K562 (cell line): ENCODE measurements at regions not wholly inside any gene's neighbourhood (a gene's known extent, or its start where the extent isn't known, plus 50 kb on each side); places are given as distances from the start of the nearest gene placed in this dataset.

Experiments
- ATAC-seq: fragments of 200-7000 bp; cut with Tn5 transposase; 3 replicates; pipeline ENCODE4 v1.9.1; 2020; ENCODE audit warnings: moderate library complexity
- BruUV-seq: library from RNA; stranded (reverse); fragments of 400-500 nt; replicated peaks from 2 replicates; lab custom pipeline; 2021; lab: Mats Ljungman, UMichigan
- CTCF ChIA-PET: fragments of 300-600 bp; formaldehyde crosslinking; extraction: SDS; loops from one replicate; lab custom pipeline; 2021; ENCODE audit warnings: low intra/inter-chr PET ratio; lab: Yijun Ruan, JAX
- POLR2A ChIA-PET: fragments of 300-600, 350-650 bp; sonication (Branson Sonifier 250); formaldehyde crosslinking; extraction: SDS; loops from one replicate; lab custom pipeline; 2021; ENCODE audit warnings: antibody characterized with exemption, inconsistent platforms; lab: Yijun Ruan, JAX
- DNase-seq, 4 experiments: peaks; one replicate each; pipeline versions ENCODE4 v3.0.0 to v3.0.0-alpha.2; 2011 to 2018; ENCODE audit warnings: low spot score in 3 of 4, mixed read lengths in 3 of 4; ENCODE audit errors: extremely low read depth in 1 of 4
- FAIRE-seq: peaks from 2 replicates; lab custom pipeline; 2011; peaks lifted over from hg19 to GRCh38; lab: Jason Lieb, UNC
- H2AFZ ChIP-seq: 2 replicates; pipeline ENCODE4 v1.6.0; 2011; ENCODE audit warnings: low read depth, low read length, control low read depth, inconsistent platforms
- H3K27ac ChIP-seq: fragments of 200-600 bp; 3 replicates; pipeline ENCODE4 v1.8.0; 2011; ENCODE audit warnings: low read depth, mild to moderate bottlenecking, control low read depth, inconsistent platforms, low read length, moderate library complexity, mixed read lengths; ENCODE audit errors: extremely low read depth
- H3K27me3 ChIP-seq, 2 experiments: fragments of 300-600 bp in 1 of 2; 2 replicates in 1 of 2; 3 replicates in 1 of 2; pipeline versions ENCODE4 v1.6.0 to v1.8.0; 2011; ENCODE audit warnings: inconsistent platforms in 2 of 2, low read length in 2 of 2, mild to moderate bottlenecking in 1 of 2, mixed read lengths in 1 of 2, moderate library complexity in 1 of 2; ENCODE audit not compliant: control insufficient read depth in 2 of 2, insufficient read depth in 2 of 2
- H3K36me3 ChIP-seq: fragments of 300-600 bp; 3 replicates; pipeline ENCODE4 v1.8.0; 2011; ENCODE audit warnings: mild to moderate bottlenecking, low read length, inconsistent platforms; ENCODE audit not compliant: control insufficient read depth, insufficient read depth
- H3K4me1 ChIP-seq, 2 experiments: fragments of 200-600 bp in 1 of 2; replicated peaks in 1 of 2; 2 replicates in 1 of 2; 3 replicates in 1 of 2; pipeline versions ENCODE4 v1.5.1 to v1.8.0; 2011; ENCODE audit warnings: inconsistent platforms in 2 of 2, low read length in 2 of 2, mild to moderate bottlenecking in 1 of 2, mixed read lengths in 1 of 2, moderate library complexity in 1 of 2; ENCODE audit not compliant: control insufficient read depth in 2 of 2, insufficient read depth in 2 of 2
- H3K4me2 ChIP-seq: 2 replicates; pipeline ENCODE4 v1.6.1; 2011; ENCODE audit warnings: low read length, control low read depth, inconsistent platforms, mixed read lengths; ENCODE audit not compliant: insufficient read depth
- H3K4me3 ChIP-seq: fragments of 200-600 bp; sonication (generic), shearing (Covaris generic); 2 replicates; pipeline ENCODE4 v1.5.1; 2016; ENCODE audit warnings: control low read depth, inconsistent platforms
- H3K79me2 ChIP-seq: fragments of 200-600 bp; 3 replicates; pipeline ENCODE4 v1.8.0; 2011; ENCODE audit warnings: low read length, inconsistent platforms; ENCODE audit not compliant: control insufficient read depth, insufficient read depth
- H3K9ac ChIP-seq, 2 experiments: 2 replicates each; pipeline versions ENCODE4 v1.6.0 to v1.6.1; 2011; ENCODE audit warnings: low read depth in 2 of 2, low read length in 2 of 2, control low read depth in 1 of 2, inconsistent platforms in 1 of 2, mild to moderate bottlenecking in 1 of 2, mixed read lengths in 1 of 2; ENCODE audit not compliant: insufficient read depth in 1 of 2
- H3K9me1 ChIP-seq: one replicate; pipeline ENCODE4 v1.6.0; 2011; ENCODE audit warnings: inconsistent platforms, mild to moderate bottlenecking, low read length, moderate library complexity; ENCODE audit not compliant: control insufficient read depth, insufficient read depth
- H3K9me3 ChIP-seq: replicated peaks from 2 replicates; pipeline ENCODE4 v1.5.1; 2011; ENCODE audit warnings: low read depth, low read length, inconsistent platforms; ENCODE audit not compliant: control insufficient read depth, insufficient read depth
- H4K20me1 ChIP-seq: replicated peaks from 2 replicates; pipeline ENCODE4 v1.6.1; 2011; ENCODE audit warnings: low read length, inconsistent platforms, mixed read lengths; ENCODE audit not compliant: control insufficient read depth, insufficient read depth
- CBX3 ChIP-seq, 2 experiments: IDR thresholded peaks; 1 replicate in 1 of 2; 2 replicates in 1 of 2; pipeline ENCODE4 v1.6.1; 2012; ENCODE audit warnings: inconsistent platforms in 2 of 2, low read length in 2 of 2, borderline replicate concordance in 1 of 2, control low read depth in 1 of 2
- FOXJ3 ChIP-seq: sonication (generic); formaldehyde crosslinking; IDR thresholded peaks from 2 replicates; pipeline ENCODE4 v1.4.0; 2020; ENCODE audit warnings: mild to moderate bottlenecking, missing genetic modification reagents
- KAT2B ChIP-seq: IDR thresholded peaks from one replicate; pipeline ENCODE4 v1.6.1; 2012; ENCODE audit warnings: low read depth, mild to moderate bottlenecking, control low read depth, inconsistent platforms, low read length, moderate library complexity
- MIER1 ChIP-seq: fragments of 450-650 bp; IDR thresholded peaks from 2 replicates; pipeline ENCODE4 v1.6.1; 2016; ENCODE audit warnings: antibody characterized with exemption, mild to moderate bottlenecking, low read depth
- TEAD4 ChIP-seq, 2 experiments: sonication (generic) in 1 of 2; formaldehyde crosslinking in 1 of 2; IDR thresholded peaks; 2 replicates each; pipeline versions ENCODE4 v1.6.1 to v1.8.0; 2012 to 2022; ENCODE audit warnings: borderline replicate concordance in 1 of 2, inconsistent platforms in 1 of 2, low read length in 1 of 2, mild to moderate bottlenecking in 1 of 2, missing genetic modification reagents in 1 of 2
- TRIM24 ChIP-seq, 2 experiments: fragments of 450-650 bp; IDR thresholded peaks; 2 replicates each; pipeline ENCODE4 v1.6.1; 2016
- TRIM28 ChIP-seq: fragments of 450-650 bp; IDR thresholded peaks from 2 replicates; pipeline ENCODE4 v1.6.1; 2017
- ZNF583 ChIP-seq: fragments of 250-450 bp; sonication (Bioruptor Pico); IDR thresholded peaks from 2 replicates; pipeline ENCODE4 v1.4.0; 2020
- WGBS: fragments of 100-300 bp; shearing (Covaris generic); methylation state at CpG from one replicate; pipeline ENCODE4 v1.1.6; 2016; ENCODE audit warnings: low coverage, mixed read lengths; ENCODE audit not compliant: insufficient coverage; ENCODE audit errors: missing lambda C conversion rate; 5-methylcytosine and 5-hydroxymethylcytosine counted together
- in situ Hi-C: fragments of 300-500 bp; cut with MboI; formaldehyde crosslinking; loops from 4 replicates; pipeline ENCODE4 v1.15.0; 2018; ENCODE audit warnings: inconsistent platforms, mixed read lengths
- intact Hi-C: fragments of 100-400 bp; cut with micrococcal nuclease; formaldehyde crosslinking; loops from 2 replicates; pipeline ENCODE4 v1.14.2; 2022
- TF ChIP-seq, protein P1 (sequence below): fragments of 450-650 bp; IDR thresholded peaks from 2 replicates; pipeline ENCODE4 v1.6.1; 2018; ENCODE audit warnings: mild to moderate bottlenecking, low read depth; ENCODE audit not compliant: partially characterized antibody
- TF ChIP-seq, protein P2 (sequence below): fragments of 250-450 bp; sonication (Bioruptor Pico); IDR thresholded peaks from 2 replicates; pipeline ENCODE4 v1.5.1; 2021; ENCODE audit warnings: mild to moderate bottlenecking
- TF ChIP-seq, protein P3 (sequence below), 2 experiments: fragments of 450-650 bp; conservative IDR thresholded peaks; 2 replicates each; pipeline ENCODE4 v1.6.1; 2017; ENCODE audit warnings: mild to moderate bottlenecking in 2 of 2, moderate library complexity in 2 of 2
- TF ChIP-seq, protein P4 (sequence below): fragments of 150-350 bp; IDR thresholded peaks from 2 replicates; pipeline ENCODE4 v1.6.1; 2014; ENCODE audit warnings: low read depth, mild to moderate bottlenecking, low read length, borderline replicate concordance

DNA sequence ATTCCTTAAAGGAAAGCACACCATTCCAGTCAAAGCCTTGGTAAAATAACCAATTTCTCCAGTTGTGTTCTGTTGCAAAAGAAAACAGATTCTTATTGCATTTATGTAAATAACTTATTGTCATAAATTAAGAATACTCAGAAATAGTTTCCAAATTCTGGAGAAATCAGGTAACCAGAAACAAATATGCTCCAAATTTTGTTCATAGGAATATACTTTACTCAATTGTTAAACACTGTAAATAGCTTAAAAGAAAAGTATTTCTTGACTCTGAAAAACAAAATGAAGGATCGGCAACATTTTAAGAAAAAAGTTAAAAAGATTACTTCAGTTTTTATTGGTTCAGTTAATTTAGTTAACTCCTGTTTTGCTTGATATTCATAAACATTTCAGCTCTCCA, 67.1 kb upstream of the PIK3CG start:
- DNase-seq = no peak
- Histone ChIP-seq H3K27ac (no peak overlapping the region), H3K4me1 (peaks cover 0 to 5% of the 10 kb centered on the region in 2 experiments; a peak in 1 of 5 replicates), H2AFZ (no peak overlapping the region), H3K9ac (no peak overlapping the region), H3K9me1 (no peaks in the 10 kb centered on the region), H3K4me2 (no peak overlapping the region), H3K27me3 (no peaks in the 10 kb centered on the region), H4K20me1 (no peaks in the 10 kb centered on the region), H3K9me3 (no peaks in the 10 kb centered on the region; the same call in 1 of the 2 replicates), H3K79me2 (no peaks in the 10 kb centered on the region), H3K36me3 (no peaks in the 10 kb centered on the region), H3K4me3 (no peak overlapping the region)
- 97% methylated on average over 1 of the region's 1 CpG for WGBS
- no TSS peak for BruUV-seq
- intact Hi-C loops (loop anchor here (10.0 kb wide), 2 partner anchors 697 to 1077 kb away; no protein-coding TSS in a partner anchor), in situ Hi-C loops (loop anchor here (10.0 kb wide), 1 partner anchor 147 kb away; no protein-coding TSS in a partner anchor)
- ChIA-PET POLR2A (interaction anchor here (0.9 to 1.3 kb wide), 3 partner anchors 23 to 371 kb away, joined by 3 read pairs; partner anchors contain the start of gene HBP1), CTCF (no interaction called here)
- no peak for ATAC-seq
- no peak for FAIRE-seq
- TF ChIP-seq, protein P1, sequence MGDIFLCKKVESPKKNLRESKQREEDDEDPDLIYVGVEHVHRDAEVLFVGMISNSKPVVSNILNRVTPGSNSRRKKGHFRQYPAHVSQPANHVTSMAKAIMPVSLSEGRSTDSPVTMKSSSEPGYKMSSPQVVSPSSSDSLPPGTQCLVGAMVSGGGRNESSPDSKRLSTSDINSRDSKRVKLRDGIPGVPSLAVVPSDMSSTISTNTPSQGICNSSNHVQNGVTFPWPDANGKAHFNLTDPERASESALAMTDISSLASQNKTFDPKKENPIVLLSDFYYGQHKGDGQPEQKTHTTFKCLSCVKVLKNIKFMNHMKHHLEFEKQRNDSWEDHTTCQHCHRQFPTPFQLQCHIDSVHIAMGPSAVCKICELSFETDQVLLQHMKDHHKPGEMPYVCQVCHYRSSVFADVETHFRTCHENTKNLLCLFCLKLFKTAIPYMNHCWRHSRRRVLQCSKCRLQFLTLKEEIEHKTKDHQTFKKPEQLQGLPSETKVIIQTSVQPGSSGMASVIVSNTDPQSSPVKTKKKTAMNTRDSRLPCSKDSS = peak; percentile 80
- TF ChIP-seq KAT2B (no peak), ZNF583 (CRISPR knock-in tag) (peak; percentile 46; the same call in 1 of the 2 replicates), TRIM24 (IDR thresholded peaks at IDR 0.05) (0 out of 4 replicates have a peak, but pooled peaks of 1 of the 2 experiments have one; percentile 34), TEAD4 (IDR thresholded peaks at IDR 0.05; ENCODE audit: low read length) (peak; percentile 28; the same call in 1 of the 2 replicates), TEAD4 (CRISPR knock-in tag; IDR thresholded peaks at IDR 0.05; ENCODE audit: borderline replicate concordance) (no peak), MIER1 (0 out of 2 replicates have a peak, but pooled peaks have one; percentile 32), CBX3 (IDR thresholded peaks at IDR 0.05; ENCODE audit: borderline replicate concordance in 1 of 2, low read length in 2 of 2) (peak in 1 of 2 experiments; percentile 97; a peak in 2 of 3 replicates), TRIM28 (peak; percentile 74), FOXJ3 (CRISPR knock-in tag) (no peak)
- TF ChIP-seq, protein P2, sequence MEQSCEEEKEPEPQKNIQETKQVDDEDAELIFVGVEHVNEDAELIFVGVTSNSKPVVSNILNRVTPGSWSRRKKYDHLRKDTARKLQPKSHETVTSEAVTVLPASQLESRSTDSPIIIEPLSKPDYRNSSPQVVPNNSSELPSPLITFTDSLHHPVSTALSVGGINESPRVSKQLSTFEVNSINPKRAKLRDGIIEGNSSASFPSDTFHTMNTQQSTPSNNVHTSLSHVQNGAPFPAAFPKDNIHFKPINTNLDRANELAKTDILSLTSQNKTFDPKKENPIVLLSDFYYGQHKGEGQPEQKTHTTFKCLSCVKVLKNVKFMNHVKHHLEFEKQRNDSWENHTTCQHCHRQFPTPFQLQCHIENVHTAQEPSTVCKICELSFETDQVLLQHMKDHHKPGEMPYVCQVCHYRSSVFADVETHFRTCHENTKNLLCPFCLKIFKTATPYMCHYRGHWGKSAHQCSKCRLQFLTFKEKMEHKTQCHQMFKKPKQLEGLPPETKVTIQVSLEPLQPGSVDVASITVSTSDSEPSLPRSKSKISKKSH (CRISPR knock-in tag) = peak; percentile 86; the same call in 1 of the 2 replicates
- TF ChIP-seq, protein P3, sequence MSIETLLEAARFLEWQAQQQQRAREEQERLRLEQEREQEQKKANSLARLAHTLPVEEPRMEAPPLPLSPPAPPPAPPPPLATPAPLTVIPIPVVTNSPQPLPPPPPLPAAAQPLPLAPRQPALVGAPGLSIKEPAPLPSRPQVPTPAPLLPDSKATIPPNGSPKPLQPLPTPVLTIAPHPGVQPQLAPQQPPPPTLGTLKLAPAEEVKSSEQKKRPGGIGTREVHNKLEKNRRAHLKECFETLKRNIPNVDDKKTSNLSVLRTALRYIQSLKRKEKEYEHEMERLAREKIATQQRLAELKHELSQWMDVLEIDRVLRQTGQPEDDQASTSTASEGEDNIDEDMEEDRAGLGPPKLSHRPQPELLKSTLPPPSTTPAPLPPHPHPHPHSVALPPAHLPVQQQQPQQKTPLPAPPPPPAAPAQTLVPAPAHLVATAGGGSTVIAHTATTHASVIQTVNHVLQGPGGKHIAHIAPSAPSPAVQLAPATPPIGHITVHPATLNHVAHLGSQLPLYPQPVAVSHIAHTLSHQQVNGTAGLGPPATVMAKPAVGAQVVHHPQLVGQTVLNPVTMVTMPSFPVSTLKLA (conservative IDR thresholded peaks at IDR 0.05) = no peak
- TF ChIP-seq, protein P4, sequence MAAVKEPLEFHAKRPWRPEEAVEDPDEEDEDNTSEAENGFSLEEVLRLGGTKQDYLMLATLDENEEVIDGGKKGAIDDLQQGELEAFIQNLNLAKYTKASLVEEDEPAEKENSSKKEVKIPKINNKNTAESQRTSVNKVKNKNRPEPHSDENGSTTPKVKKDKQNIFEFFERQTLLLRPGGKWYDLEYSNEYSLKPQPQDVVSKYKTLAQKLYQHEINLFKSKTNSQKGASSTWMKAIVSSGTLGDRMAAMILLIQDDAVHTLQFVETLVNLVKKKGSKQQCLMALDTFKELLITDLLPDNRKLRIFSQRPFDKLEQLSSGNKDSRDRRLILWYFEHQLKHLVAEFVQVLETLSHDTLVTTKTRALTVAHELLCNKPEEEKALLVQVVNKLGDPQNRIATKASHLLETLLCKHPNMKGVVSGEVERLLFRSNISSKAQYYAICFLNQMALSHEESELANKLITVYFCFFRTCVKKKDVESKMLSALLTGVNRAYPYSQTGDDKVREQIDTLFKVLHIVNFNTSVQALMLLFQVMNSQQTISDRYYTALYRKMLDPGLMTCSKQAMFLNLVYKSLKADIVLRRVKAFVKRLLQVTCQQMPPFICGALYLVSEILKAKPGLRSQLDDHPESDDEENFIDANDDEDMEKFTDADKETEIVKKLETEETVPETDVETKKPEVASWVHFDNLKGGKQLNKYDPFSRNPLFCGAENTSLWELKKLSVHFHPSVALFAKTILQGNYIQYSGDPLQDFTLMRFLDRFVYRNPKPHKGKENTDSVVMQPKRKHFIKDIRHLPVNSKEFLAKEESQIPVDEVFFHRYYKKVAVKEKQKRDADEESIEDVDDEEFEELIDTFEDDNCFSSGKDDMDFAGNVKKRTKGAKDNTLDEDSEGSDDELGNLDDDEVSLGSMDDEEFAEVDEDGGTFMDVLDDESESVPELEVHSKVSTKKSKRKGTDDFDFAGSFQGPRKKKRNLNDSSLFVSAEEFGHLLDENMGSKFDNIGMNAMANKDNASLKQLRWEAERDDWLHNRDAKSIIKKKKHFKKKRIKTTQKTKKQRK = 0 out of 2 replicates have a peak, but pooled peaks have one; percentile 38
